Liver (tissue), 8 donors: ENCODE measurements at regions not wholly inside any gene's neighbourhood (a gene's known extent, or its start where the extent isn't known, plus 50 kb on each side); places are given as distances from the start of the nearest gene placed in this dataset.

Experiments used
- DNase-seq: peaks from one replicate; pipeline ENCODE4 v3.0.0-alpha.2; 2017; ENCODE audit warnings: low spot score
- H3K27ac ChIP-seq, 2 donors: one replicate each; pipeline ENCODE4 v1.7.0; 2013; ENCODE audit warnings: inconsistent platforms in 2 of 2, low read length in 2 of 2, control low read depth in 1 of 2, low read depth in 1 of 2, mild to moderate bottlenecking in 1 of 2
- H3K27me3 ChIP-seq, 4 donors: one replicate each; pipeline versions ENCODE4 v1.6.1 to v1.7.0; 2013; ENCODE audit warnings: low read length in 3 of 4, inconsistent platforms in 1 of 4, mild to moderate bottlenecking in 1 of 4, moderate library complexity in 1 of 4; ENCODE audit not compliant: control insufficient read depth in 4 of 4, insufficient read depth in 4 of 4
- H3K36me3 ChIP-seq, 4 donors: one replicate each; pipeline versions ENCODE4 v1.6.1 to v1.7.0; 2013; ENCODE audit warnings: low read length in 3 of 4, mild to moderate bottlenecking in 3 of 4, low read depth in 1 of 4, moderate library complexity in 1 of 4; ENCODE audit not compliant: control insufficient read depth in 4 of 4, insufficient read depth in 3 of 4
- H3K4me1 ChIP-seq, 4 donors: one replicate each; pipeline versions ENCODE4 v1.6.1 to v1.7.0; 2013; ENCODE audit warnings: low read length in 3 of 4, mild to moderate bottlenecking in 3 of 4, moderate library complexity in 1 of 4; ENCODE audit not compliant: control insufficient read depth in 4 of 4, insufficient read depth in 4 of 4
- H3K4me3 ChIP-seq, 3 donors: one replicate each; pipeline versions ENCODE4 v1.6.1 to v1.7.0; 2013; ENCODE audit warnings: low read length in 3 of 3, control low read depth in 1 of 3, low read depth in 1 of 3, mild to moderate bottlenecking in 1 of 3
- H3K9ac ChIP-seq, 2 donors: one replicate each; pipeline ENCODE4 v1.7.0; 2013; ENCODE audit warnings: low read length in 2 of 2, mild to moderate bottlenecking in 2 of 2, moderate library complexity in 2 of 2, control low read depth in 1 of 2, low read depth in 1 of 2
- H3K9me3 ChIP-seq, 4 donors: one replicate each; pipeline versions ENCODE4 v1.6.1 to v1.7.0; 2013; ENCODE audit warnings: low read length in 3 of 4; ENCODE audit not compliant: control insufficient read depth in 4 of 4
- ATF3 ChIP-seq: IDR thresholded peaks from 2 replicates; pipeline ENCODE4 v1.6.1; 2016; ENCODE audit warnings: antibody characterized with exemption
- CTCF ChIP-seq: fragments of 150-350 bp; IDR thresholded peaks from 2 replicates; pipeline ENCODE4 v1.5.1; 2017; ENCODE audit warnings: improper control_type of control experiment, low read depth, low read length; ENCODE audit not compliant: missing input control
- EGR1 ChIP-seq, 2 donors: IDR thresholded peaks; 2 replicates each; pipeline ENCODE4 v1.6.1; 2016 to 2018; ENCODE audit warnings: antibody characterized with exemption in 2 of 2, low read depth in 2 of 2
- FOXA1 ChIP-seq: IDR thresholded peaks from 2 replicates; pipeline ENCODE4 v1.6.1; 2016; ENCODE audit warnings: antibody characterized with exemption
- FOXA2 ChIP-seq: IDR thresholded peaks from 2 replicates; pipeline ENCODE4 v1.6.1; 2016; ENCODE audit warnings: antibody characterized with exemption
- GABPA ChIP-seq, 2 donors: IDR thresholded peaks in 1 of 2; conservative IDR thresholded peaks in 1 of 2; 2 replicates each; pipeline ENCODE4 v1.6.1; 2016; ENCODE audit warnings: antibody characterized with exemption in 2 of 2, mild to moderate bottlenecking in 1 of 2, moderate library complexity in 1 of 2
- HNF4A ChIP-seq, 2 donors: conservative IDR thresholded peaks; 2 replicates each; pipeline ENCODE4 v1.6.1; 2016; ENCODE audit warnings: antibody characterized with exemption in 2 of 2, mild to moderate bottlenecking in 2 of 2
- HNF4G ChIP-seq: IDR thresholded peaks from 2 replicates; pipeline ENCODE4 v1.6.1; 2016; ENCODE audit warnings: antibody characterized with exemption
- JUND ChIP-seq, 2 donors: IDR thresholded peaks; 2 replicates each; pipeline ENCODE4 v1.6.1; 2016; ENCODE audit warnings: antibody characterized with exemption in 2 of 2
- NR2F2 ChIP-seq: IDR thresholded peaks from 2 replicates; pipeline ENCODE4 v1.6.1; 2016; ENCODE audit warnings: antibody characterized with exemption
- RAD21 ChIP-seq, 2 donors: IDR thresholded peaks; 2 replicates each; pipeline ENCODE4 v1.6.1; 2016; ENCODE audit warnings: antibody characterized with exemption in 2 of 2, mild to moderate bottlenecking in 2 of 2
- REST ChIP-seq: IDR thresholded peaks from 2 replicates; pipeline ENCODE4 v1.6.1; 2016; ENCODE audit warnings: antibody characterized with exemption, mild to moderate bottlenecking
- RXRA ChIP-seq, 2 donors: IDR thresholded peaks; 2 replicates each; pipeline ENCODE4 v1.6.1; 2017 to 2018; ENCODE audit warnings: antibody characterized with exemption in 2 of 2, mild to moderate bottlenecking in 1 of 2
- SP1 ChIP-seq: IDR thresholded peaks from 2 replicates; pipeline ENCODE4 v1.6.1; 2018; ENCODE audit warnings: antibody characterized with exemption, mild to moderate bottlenecking
- TAF1 ChIP-seq: conservative IDR thresholded peaks from 2 replicates; pipeline ENCODE4 v1.6.1; 2016; ENCODE audit warnings: antibody characterized with exemption, mild to moderate bottlenecking
- YY1 ChIP-seq: IDR thresholded peaks from 2 replicates; pipeline ENCODE4 v1.6.1; 2016; ENCODE audit warnings: antibody characterized with exemption, mild to moderate bottlenecking
- WGBS: extraction: QIAGEN DNeasy Blood & Tissue Kit; methylation state at CpG from one replicate; pipeline ENCODE4 v1.1.7; 2013; 5-methylcytosine and 5-hydroxymethylcytosine counted together
- TF ChIP-seq, protein P1 (sequence below): IDR thresholded peaks from 2 replicates; pipeline ENCODE4 v1.6.1; 2016; ENCODE audit warnings: antibody characterized with exemption
- TF ChIP-seq, protein P2 (sequence below): IDR thresholded peaks from 2 replicates; pipeline ENCODE4 v1.6.1; 2016; ENCODE audit warnings: antibody characterized with exemption
- donor health status: healthy.
- donor health status: healthy.
- donor health status: healthy.
- donor health status: healthy.
- donor health status: healthy.

GRCh38 chr5:6162175-6162574, 216.2 kb downstream of the MED10 start:
- Histone ChIP-seq H3K27ac (peak overlapping the region in 1 of 2 donors; percentile 52), H3K4me1 (peaks cover 6 to 29% (median 17%) of the 10 kb centered on the region in 4 donors), H3K9me3 (no peaks in the 10 kb centered on the region), H3K4me3 (peak overlapping the region in 2 of 3 donors; percentile 33 to 37), H3K9ac (no peak overlapping the region), H3K27me3 (no peaks in the 10 kb centered on the region), H3K36me3 (no peaks in the 10 kb centered on the region)
- TF ChIP-seq GABPA (IDR thresholded peaks at IDR 0.05 in 1 of 2, conservative IDR thresholded peaks at IDR 0.05 in 1 of 2) (peak in 1 of 2 donors; percentile 45), RAD21 (IDR thresholded peaks at IDR 0.05) (peak; percentile 50 to 54), EGR1 (IDR thresholded peaks at IDR 0.05; ENCODE audit: low read depth in 2 of 2) (peak in 1 of 2 donors; percentile 20), HNF4A (conservative IDR thresholded peaks at IDR 0.05) (peak; percentile 95 to 97), SP1 (peak; percentile 89), JUND (IDR thresholded peaks at IDR 0.05) (peak; percentile 61 to 88), REST (peak; percentile 62), FOXA1 (peak; percentile 87), HNF4G (peak; percentile 90), RXRA (IDR thresholded peaks at IDR 0.05) (peak; percentile 88 to 96), ATF3 (no peak), FOXA2 (peak; percentile 76), CTCF (no peak), TAF1 (no peak), NR2F2 (no peak), YY1 (peak; percentile 80)
- TF ChIP-seq, protein P1, sequence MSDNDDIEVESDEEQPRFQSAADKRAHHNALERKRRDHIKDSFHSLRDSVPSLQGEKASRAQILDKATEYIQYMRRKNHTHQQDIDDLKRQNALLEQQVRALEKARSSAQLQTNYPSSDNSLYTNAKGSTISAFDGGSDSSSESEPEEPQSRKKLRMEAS: peak; percentile 73
- TF ChIP-seq, protein P2, sequence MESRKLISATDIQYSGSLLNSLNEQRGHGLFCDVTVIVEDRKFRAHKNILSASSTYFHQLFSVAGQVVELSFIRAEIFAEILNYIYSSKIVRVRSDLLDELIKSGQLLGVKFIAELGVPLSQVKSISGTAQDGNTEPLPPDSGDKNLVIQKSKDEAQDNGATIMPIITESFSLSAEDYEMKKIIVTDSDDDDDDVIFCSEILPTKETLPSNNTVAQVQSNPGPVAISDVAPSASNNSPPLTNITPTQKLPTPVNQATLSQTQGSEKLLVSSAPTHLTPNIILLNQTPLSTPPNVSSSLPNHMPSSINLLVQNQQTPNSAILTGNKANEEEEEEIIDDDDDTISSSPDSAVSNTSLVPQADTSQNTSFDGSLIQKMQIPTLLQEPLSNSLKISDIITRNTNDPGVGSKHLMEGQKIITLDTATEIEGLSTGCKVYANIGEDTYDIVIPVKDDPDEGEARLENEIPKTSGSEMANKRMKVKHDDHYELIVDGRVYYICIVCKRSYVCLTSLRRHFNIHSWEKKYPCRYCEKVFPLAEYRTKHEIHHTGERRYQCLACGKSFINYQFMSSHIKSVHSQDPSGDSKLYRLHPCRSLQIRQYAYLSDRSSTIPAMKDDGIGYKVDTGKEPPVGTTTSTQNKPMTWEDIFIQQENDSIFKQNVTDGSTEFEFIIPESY: peak; percentile 87
- no peak for DNase-seq
- 13% methylated on average over 1 of the region's 1 CpG for WGBS
